Progenitor cell of endocrine pancreas (in vitro differentiated cells): ENCODE measurements at regions not wholly inside any gene's neighbourhood (a gene's known extent, or its start where the extent isn't known, plus 50 kb on each side); places are given as distances from the start of the nearest gene placed in this dataset.
A peak's percentile ranks its signal among the peaks of the same experiment; 100 is the strongest.

Experiments
- DNase-seq: peaks from one replicate; pipeline ENCODE4 v3.0.0; 2021; ENCODE audit warnings: low spot score; ENCODE audit not compliant: unreplicated experiment
- H3K27ac Mint-ChIP-seq: 2 replicates; pipeline ENCODE4 v1.8.0; 2021; ENCODE audit warnings: mild to moderate bottlenecking, moderate library complexity, mixed read lengths
- H3K27me3 Mint-ChIP-seq: 2 replicates; pipeline ENCODE4 v1.8.0; 2021; ENCODE audit warnings: mixed read lengths
- H3K36me3 Mint-ChIP-seq: 2 replicates; pipeline ENCODE4 v1.8.0; 2022; ENCODE audit warnings: mixed read lengths; ENCODE audit not compliant: insufficient read depth
- H3K4me1 Mint-ChIP-seq: 2 replicates; pipeline ENCODE4 v1.8.0; 2021; ENCODE audit warnings: low read depth, mixed read lengths
- H3K4me3 Mint-ChIP-seq: 2 replicates; pipeline ENCODE4 v1.8.0; 2021; ENCODE audit warnings: low read depth, mild to moderate bottlenecking, moderate library complexity, mixed read lengths
- H3K9me3 Mint-ChIP-seq: 2 replicates; pipeline ENCODE4 v1.8.0; 2021; ENCODE audit warnings: low read depth, mixed read lengths
- CTCF ChIP-seq: fragments of 200-600 bp; sonication (generic); IDR thresholded peaks from one replicate; pipeline ENCODE4 v1.5.0; 2021; ENCODE audit warnings: antibody characterized with exemption, mild to moderate bottlenecking; ENCODE audit not compliant: unreplicated experiment

- Mint-ChIP-seq H3K4me3 (no peak overlapping the region), H3K27me3 (no peaks in the 10 kb centered on the region), H3K27ac (peak overlapping the region; percentile 31), H3K9me3 (no peaks in the 10 kb centered on the region), H3K36me3 (no peaks in the 10 kb centered on the region), H3K4me1 (peaks cover 39% of the 10 kb centered on the region)
- no peak for TF ChIP-seq CTCF
- no peak for DNase-seq
These were observed 190.0 kb upstream of the GPR12 start for GRCh38 chr13:26950546-26950945.

DNA sequence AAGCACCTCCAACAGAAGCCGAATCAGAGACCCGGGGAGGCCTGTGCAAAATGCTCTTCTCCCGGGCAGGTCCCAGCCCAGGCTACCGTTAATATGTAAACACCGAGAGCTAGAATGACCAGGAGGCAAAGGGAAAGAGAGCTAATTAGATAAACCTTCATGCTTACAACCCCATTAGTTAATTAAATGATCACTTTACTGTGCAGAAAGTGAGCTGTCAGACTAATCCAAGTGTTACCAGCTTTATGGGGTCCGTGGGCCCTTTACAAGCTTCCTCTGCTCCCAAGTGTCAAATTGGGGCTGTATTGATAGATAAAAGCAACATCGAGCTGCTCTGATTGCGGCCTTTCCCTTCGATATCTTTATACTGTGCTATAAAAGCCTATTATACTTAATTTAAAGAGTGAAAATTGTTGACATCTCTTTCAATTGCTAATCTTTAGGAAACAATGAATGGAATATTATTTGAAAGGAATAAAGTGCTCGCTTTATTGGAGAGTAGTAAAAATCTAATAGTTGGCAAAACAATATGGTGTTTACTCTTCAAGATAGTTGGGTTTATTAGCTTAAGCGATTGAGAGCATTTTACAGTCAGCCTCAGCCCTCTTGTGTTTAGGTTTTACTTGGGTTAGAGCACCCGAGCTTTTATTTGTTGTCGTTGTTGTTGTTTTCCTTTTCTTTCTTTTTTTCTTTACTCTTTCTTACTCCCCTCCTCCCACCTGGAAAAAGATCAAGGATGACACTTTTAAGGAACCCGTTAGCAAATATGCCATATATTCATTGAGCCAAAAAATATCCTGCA, 189.3 kb upstream of the GPR12 start:
- Mint-ChIP-seq H3K9me3 (no peaks in the 10 kb centered on the region), H3K4me3 (no peak overlapping the region), H3K36me3 (no peaks in the 10 kb centered on the region), H3K4me1 (peaks cover 33% of the 10 kb centered on the region), H3K27ac (peak overlapping the region; percentile 49), H3K27me3 (no peaks in the 10 kb centered on the region)
- TF ChIP-seq CTCF, result no peak
- no peak for DNase-seq

DNA sequence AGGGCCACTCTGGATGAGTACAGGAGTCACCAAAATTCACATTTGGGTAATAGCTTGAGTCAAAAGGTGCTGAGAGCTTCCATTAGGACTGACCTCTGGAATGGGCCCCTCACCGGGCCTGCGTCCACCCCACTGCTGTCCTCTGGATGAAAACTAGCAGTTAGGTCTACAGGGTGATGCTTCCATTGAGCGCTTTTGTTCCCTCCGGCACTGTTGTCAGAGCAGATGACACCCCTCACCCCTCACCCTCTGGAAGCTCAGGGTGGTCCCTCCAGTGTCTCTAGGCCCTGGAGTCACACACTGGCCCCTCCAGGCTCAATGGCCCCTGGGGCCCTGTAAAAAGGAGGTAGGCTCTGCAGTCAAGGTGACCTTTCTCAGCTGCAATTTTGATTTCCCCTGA, 187.8 kb upstream of the GPR12 start:
- H3K4me1 Mint-ChIP-seq, result peaks cover 28% of the 10 kb centered on the region
- H3K9me3 Mint-ChIP-seq, result no peaks in the 10 kb centered on the region

DNA sequence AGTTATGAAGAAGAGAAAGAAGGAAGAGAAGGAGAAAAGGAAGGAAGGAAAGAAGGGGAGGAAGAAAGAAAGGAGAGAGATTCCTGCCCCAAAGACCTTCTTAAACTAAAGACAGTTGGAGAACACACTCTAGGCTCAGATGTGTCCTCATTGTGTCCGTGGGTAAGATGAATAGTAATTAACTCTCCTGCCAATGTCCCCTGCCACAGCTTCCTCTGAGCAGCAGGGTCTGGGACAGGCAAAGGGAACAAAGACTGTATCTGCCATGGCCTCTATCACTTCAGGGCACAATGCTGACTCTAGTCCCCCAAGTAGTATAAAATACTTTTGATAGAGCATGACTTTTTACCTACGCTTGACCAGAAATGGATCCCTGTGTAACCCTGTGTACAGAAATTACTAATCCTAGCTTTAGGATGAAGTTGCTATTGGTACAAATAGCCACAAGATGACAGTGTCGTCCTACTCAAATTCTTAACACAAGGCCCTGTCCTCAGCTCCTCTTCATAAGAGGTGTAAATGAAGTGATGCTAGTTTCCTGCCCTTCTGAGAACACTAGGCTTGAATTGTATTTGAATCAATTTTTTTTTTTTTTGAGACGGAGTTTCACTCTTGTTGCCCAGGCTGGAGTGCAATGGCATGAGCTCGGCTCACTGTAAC, 186.2 kb upstream of the GPR12 start:
- Mint-ChIP-seq H3K36me3 (no peaks in the 10 kb centered on the region), H3K4me3 (no peak overlapping the region), H3K4me1 (peaks cover 25% of the 10 kb centered on the region), H3K27ac (no peak overlapping the region), H3K27me3 (no peaks in the 10 kb centered on the region), H3K9me3 (no peaks in the 10 kb centered on the region)
- TF ChIP-seq CTCF, result peak; percentile 81
- no peak for DNase-seq

More for the DNA sequence above, 187.8 kb upstream of the GPR12 start:
- Mint-ChIP-seq H3K4me3 (no peak overlapping the region), H3K36me3 (no peaks in the 10 kb centered on the region), H3K27ac (no peak overlapping the region), H3K27me3 (no peaks in the 10 kb centered on the region)
- TF ChIP-seq CTCF, result no peak
- no peak for DNase-seq

DNA sequence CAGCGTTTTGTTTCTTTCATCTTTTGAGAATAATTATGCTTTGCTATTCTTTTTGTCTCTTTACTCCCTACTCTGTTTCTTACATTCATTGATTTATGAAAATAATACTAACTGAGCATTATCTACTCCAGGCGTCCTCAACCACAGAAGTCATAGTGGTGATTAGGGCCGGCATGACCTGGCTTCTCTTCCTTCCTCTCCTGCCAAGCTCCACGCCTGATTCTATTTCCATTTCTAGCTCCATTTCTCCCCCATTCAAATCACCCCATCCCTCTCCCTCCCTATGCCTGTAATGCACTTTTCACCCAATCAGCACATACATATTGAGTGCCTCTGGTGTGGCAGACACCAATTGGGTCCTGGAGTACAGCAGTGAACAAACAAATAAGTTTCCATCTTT, 183.2 kb upstream of the GPR12 start:
- Mint-ChIP-seq H3K4me1 (peaks cover 5% of the 10 kb centered on the region), H3K9me3 (no peaks in the 10 kb centered on the region), H3K36me3 (no peaks in the 10 kb centered on the region), H3K27me3 (peaks cover 7% of the 10 kb centered on the region), H3K27ac (no peak overlapping the region), H3K4me3 (no peak overlapping the region)
- TF ChIP-seq CTCF, result no peak
- no peak for DNase-seq
